OCI-LY7 (cell line): ENCODE measurements at regions not wholly inside any gene's neighbourhood (a gene's known extent, or its start where the extent isn't known, plus 50 kb on each side); places are given as distances from the start of the nearest gene placed in this dataset.

ENCODE experiments used
- EZH2phosphoT487 ChIP-seq: fragments of 200-600 bp; sonication (generic); IDR thresholded peaks from 2 replicates; pipeline ENCODE4 v1.6.1; 2018; ENCODE audit warnings: low read depth, borderline replicate concordance, mild to moderate bottlenecking, mixed run types, antibody characterized with exemption, low read length, moderate library complexity, mixed read lengths
- TF ChIP-seq, protein P1 (sequence below): fragments of 200-600 bp; sonication (generic); conservative IDR thresholded peaks from 2 replicates; pipeline ENCODE4 v1.5.1; 2014; ENCODE audit warnings: mild to moderate bottlenecking, antibody characterized with exemption, low read length, moderate library complexity, mixed read lengths

DNA sequence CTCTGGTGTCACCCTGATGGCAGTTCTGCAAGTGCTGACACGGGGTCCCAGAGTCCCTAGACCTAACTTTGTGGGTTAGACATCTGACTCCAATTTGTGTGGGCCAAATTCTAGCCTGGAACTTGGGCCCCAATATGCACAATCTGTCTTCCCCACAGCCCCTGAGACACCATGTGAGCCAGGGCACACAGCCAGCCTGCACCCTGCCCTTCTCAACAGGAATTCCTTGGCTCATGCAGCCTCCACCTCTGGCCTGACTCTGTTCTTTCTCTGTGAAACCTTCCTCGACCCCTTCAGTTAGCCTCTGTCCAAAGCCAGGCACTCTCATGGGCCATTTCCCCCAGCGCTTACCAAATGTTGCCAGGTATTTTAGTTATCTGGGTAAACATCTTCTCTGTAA is 59.1 kb upstream of the POU2AF1 start:
- TF ChIP-seq, protein P1, sequence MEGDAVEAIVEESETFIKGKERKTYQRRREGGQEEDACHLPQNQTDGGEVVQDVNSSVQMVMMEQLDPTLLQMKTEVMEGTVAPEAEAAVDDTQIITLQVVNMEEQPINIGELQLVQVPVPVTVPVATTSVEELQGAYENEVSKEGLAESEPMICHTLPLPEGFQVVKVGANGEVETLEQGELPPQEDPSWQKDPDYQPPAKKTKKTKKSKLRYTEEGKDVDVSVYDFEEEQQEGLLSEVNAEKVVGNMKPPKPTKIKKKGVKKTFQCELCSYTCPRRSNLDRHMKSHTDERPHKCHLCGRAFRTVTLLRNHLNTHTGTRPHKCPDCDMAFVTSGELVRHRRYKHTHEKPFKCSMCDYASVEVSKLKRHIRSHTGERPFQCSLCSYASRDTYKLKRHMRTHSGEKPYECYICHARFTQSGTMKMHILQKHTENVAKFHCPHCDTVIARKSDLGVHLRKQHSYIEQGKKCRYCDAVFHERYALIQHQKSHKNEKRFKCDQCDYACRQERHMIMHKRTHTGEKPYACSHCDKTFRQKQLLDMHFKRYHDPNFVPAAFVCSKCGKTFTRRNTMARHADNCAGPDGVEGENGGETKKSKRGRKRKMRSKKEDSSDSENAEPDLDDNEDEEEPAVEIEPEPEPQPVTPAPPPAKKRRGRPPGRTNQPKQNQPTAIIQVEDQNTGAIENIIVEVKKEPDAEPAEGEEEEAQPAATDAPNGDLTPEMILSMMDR = no peak
- no peak for TF ChIP-seq EZH2phosphoT487
